ENCODE measurements at regions not wholly inside any gene's neighbourhood (a gene's known extent, or its start where the extent isn't known, plus 50 kb on each side); places are given as distances from the start of the nearest gene placed in this dataset.

GRCh38 chr13:58474581-58474980 is 843.0 kb downstream of the PCDH17 start:
- SMC1A ChIA-PET (ENCODE audit: uncharacterized antibody, unreplicated experiment), result interaction anchor here (0.6 kb wide), 1 partner anchor 1938 kb away, joined by 5 read pairs; no protein-coding TSS in a partner anchor
- Histone ChIP-seq H3K4me3 (no peak overlapping the region), H3K4me2 (ENCODE audit: control insufficient read depth, insufficient read depth) (no peak overlapping the region), H3K4me1 (ENCODE audit: control insufficient read depth, insufficient read depth, low read length) (no peaks in the 10 kb centered on the region), H4K20me1 (ENCODE audit: control insufficient read depth, insufficient read depth) (no peaks in the 10 kb centered on the region), H2AFZ (ENCODE audit: control insufficient read depth, low read depth, low read length) (no peak overlapping the region), H3K79me2 (ENCODE audit: control insufficient read depth, insufficient read depth, low read length) (no peaks in the 10 kb centered on the region), H3K36me3 (ENCODE audit: control insufficient read depth in 2 of 2, insufficient read depth in 2 of 2, low read length in 1 of 2) (no peaks in the 10 kb centered on the region), H3K9me3 (replicated peaks; ENCODE audit: control insufficient read depth, insufficient read depth, low read length) (no peaks in the 10 kb centered on the region), H3K9ac (ENCODE audit: control insufficient read depth, insufficient read depth, low read length) (no peak overlapping the region), H3K27ac (ENCODE audit: control insufficient read depth, insufficient read depth) (no peak overlapping the region), H3K27me3 (replicated peaks in 1 of 2; ENCODE audit: control insufficient read depth in 2 of 2, insufficient read depth in 2 of 2, low read length in 1 of 2) (no peaks in the 10 kb centered on the region)
- no peak for FAIRE-seq
- in situ Hi-C loops (cut with MboI) (no loop called here), intact Hi-C loops (cut with micrococcal nuclease; ENCODE audit: unreplicated experiment) (no loop called here)
- DNase-seq (ENCODE audit: low read depth, low spot score), result no peak
- POLR2A ChIA-PET, result no interaction called here
- CTCF ChIA-PET, result no interaction called here
- TF ChIP-seq MTA3 (IDR thresholded peaks at IDR 0.05; ENCODE audit: borderline replicate concordance, low read length) (no peak), PAX5 (IDR thresholded peaks at IDR 0.05; ENCODE audit: borderline replicate concordance, low read depth, low read length) (no peak)
- RAD21 ChIA-PET (ENCODE audit: unreplicated experiment), result no interaction called here
- no peak for ATAC-seq
- BruUV-seq (replicated peaks), result no TSS peak

- no peak overlapping the region for H3K9ac ChIP-seq (ENCODE audit: control insufficient read depth, insufficient read depth, low read length)
- no peaks in the 10 kb centered on the region for H3K27me3 ChIP-seq (replicated peaks in 1 of 2; ENCODE audit: control insufficient read depth in 2 of 2, insufficient read depth in 2 of 2, low read length in 1 of 2)
- H3K4me1 ChIP-seq (ENCODE audit: control insufficient read depth, insufficient read depth, low read length), result no peaks in the 10 kb centered on the region
- H3K27ac ChIP-seq (ENCODE audit: control insufficient read depth, insufficient read depth), result no peak overlapping the region
- DNase-seq (ENCODE audit: low read depth, low spot score), result no peak
- intact Hi-C loops (cut with micrococcal nuclease; ENCODE audit: unreplicated experiment), result no loop called here
- no peaks in the 10 kb centered on the region for H4K20me1 ChIP-seq (ENCODE audit: control insufficient read depth, insufficient read depth)
- no peak for ATAC-seq
- POLR2A ChIA-PET, result no interaction called here
- no peak for FAIRE-seq
- H3K36me3 ChIP-seq (ENCODE audit: control insufficient read depth in 2 of 2, insufficient read depth in 2 of 2, low read length in 1 of 2), result no peaks in the 10 kb centered on the region
- no peaks in the 10 kb centered on the region for H3K79me2 ChIP-seq (ENCODE audit: control insufficient read depth, insufficient read depth, low read length)
- WGBS (ENCODE audit: insufficient coverage, insufficient replicate concordance, low lambda C conversion rate, missing lambda C conversion rate), result 14% methylated on average over 6 of the region's 6 CpGs
- CTCF ChIA-PET, result no interaction called here
- no peak overlapping the region for H3K4me3 ChIP-seq
- H2AFZ ChIP-seq (ENCODE audit: control insufficient read depth, low read depth, low read length), result no peak overlapping the region
- SMC1A ChIA-PET (ENCODE audit: uncharacterized antibody, unreplicated experiment), result no interaction called here
- RAD21 ChIA-PET (ENCODE audit: unreplicated experiment), result no interaction called here
- no TSS peak for BruUV-seq (replicated peaks)
- H3K9me3 ChIP-seq (replicated peaks; ENCODE audit: control insufficient read depth, insufficient read depth, low read length), result no peaks in the 10 kb centered on the region
- no peak overlapping the region for H3K4me2 ChIP-seq (ENCODE audit: control insufficient read depth, insufficient read depth)
- in situ Hi-C loops (cut with MboI), result no loop called here
- TF ChIP-seq ZNF592 (IDR thresholded peaks at IDR 0.05), result no peak
- no peak for TF ChIP-seq SMAD5 (IDR thresholded peaks at IDR 0.05; ENCODE audit: low read depth)
- TF ChIP-seq SRF (IDR thresholded peaks at IDR 0.05; ENCODE audit: low read depth in 2 of 2, low read length in 2 of 2), result no peak
- no peak for TF ChIP-seq RUNX3 (IDR thresholded peaks at IDR 0.05; ENCODE audit: low read length)
- TF ChIP-seq MEF2B (IDR thresholded peaks at IDR 0.05; ENCODE audit: partially characterized antibody, poor library complexity, severe bottlenecking), result no peak
- no peak for TF ChIP-seq TCF7 (IDR thresholded peaks at IDR 0.05; ENCODE audit: borderline replicate concordance)
- TF ChIP-seq DPF2 (IDR thresholded peaks at IDR 0.05), result no peak
- no peak for TF ChIP-seq ATF2 (IDR thresholded peaks at IDR 0.05; ENCODE audit: low read length)
- TF ChIP-seq NFYA (IDR thresholded peaks at IDR 0.05; ENCODE audit: borderline replicate concordance, low read depth, low read length), result no peak
- TF ChIP-seq POLR2AphosphoS2 (IDR thresholded peaks at IDR 0.05; ENCODE audit: low read depth, low read length), result no peak
Observed at GRCh38 chr13:58476206-58476918, 844.8 kb downstream of the PCDH17 start.
